GM06990 (cell line): ENCODE measurements at regions not wholly inside any gene's neighbourhood (a gene's known extent, or its start where the extent isn't known, plus 50 kb on each side); places are given as distances from the start of the nearest gene placed in this dataset.

ENCODE experiments used
- DNase-seq: peaks from one replicate; pipeline ENCODE4 v3.0.0-alpha.2; 2011; ENCODE audit not compliant: insufficient read length; ENCODE audit errors: extremely low read depth
- H3K27me3 ChIP-seq: replicated peaks from 2 replicates; pipeline ENCODE4 v1.6.0; 2011; ENCODE audit warnings: low read length; ENCODE audit not compliant: control insufficient read depth, insufficient read depth
- H3K36me3 ChIP-seq: 2 replicates; pipeline ENCODE4 v1.5.1; 2011; ENCODE audit warnings: low read length; ENCODE audit not compliant: control insufficient read depth, insufficient read depth
- H3K4me3 ChIP-seq: replicated peaks from 2 replicates; pipeline ENCODE4 v1.5.1; 2011; ENCODE audit warnings: low read depth, mild to moderate bottlenecking, control low read depth, low read length
- TF ChIP-seq, protein P1 (sequence below): IDR thresholded peaks from 2 replicates; pipeline ENCODE4 v1.5.1; 2011; ENCODE audit warnings: low read length, control low read depth, mild to moderate bottlenecking, inconsistent platforms; ENCODE audit not compliant: insufficient read depth, poor library complexity, severe bottlenecking

DNA sequence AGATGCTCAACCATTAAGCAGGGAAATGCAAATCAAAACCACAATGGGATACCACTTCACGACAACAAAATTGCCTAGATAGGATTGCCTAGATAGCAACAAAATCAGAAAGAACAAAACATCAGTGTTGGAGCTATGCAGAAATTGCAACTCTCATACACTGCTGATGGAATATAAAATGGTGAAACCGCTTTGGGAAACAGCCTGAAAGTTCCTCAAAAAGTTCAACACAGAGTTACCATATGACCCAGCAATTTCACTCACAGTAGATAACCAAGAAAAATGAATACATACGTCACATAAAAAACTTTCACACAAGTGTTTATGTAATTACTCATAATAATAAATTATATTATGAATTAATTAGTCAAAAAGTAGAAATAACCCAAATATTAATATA is 78.3 kb downstream of the MAFB start:
- TF ChIP-seq, protein P1, sequence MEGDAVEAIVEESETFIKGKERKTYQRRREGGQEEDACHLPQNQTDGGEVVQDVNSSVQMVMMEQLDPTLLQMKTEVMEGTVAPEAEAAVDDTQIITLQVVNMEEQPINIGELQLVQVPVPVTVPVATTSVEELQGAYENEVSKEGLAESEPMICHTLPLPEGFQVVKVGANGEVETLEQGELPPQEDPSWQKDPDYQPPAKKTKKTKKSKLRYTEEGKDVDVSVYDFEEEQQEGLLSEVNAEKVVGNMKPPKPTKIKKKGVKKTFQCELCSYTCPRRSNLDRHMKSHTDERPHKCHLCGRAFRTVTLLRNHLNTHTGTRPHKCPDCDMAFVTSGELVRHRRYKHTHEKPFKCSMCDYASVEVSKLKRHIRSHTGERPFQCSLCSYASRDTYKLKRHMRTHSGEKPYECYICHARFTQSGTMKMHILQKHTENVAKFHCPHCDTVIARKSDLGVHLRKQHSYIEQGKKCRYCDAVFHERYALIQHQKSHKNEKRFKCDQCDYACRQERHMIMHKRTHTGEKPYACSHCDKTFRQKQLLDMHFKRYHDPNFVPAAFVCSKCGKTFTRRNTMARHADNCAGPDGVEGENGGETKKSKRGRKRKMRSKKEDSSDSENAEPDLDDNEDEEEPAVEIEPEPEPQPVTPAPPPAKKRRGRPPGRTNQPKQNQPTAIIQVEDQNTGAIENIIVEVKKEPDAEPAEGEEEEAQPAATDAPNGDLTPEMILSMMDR, result no peak
- Histone ChIP-seq H3K27me3 (no peaks in the 10 kb centered on the region), H3K36me3 (no peaks in the 10 kb centered on the region), H3K4me3 (no peak overlapping the region)
- no peak for DNase-seq

DNA sequence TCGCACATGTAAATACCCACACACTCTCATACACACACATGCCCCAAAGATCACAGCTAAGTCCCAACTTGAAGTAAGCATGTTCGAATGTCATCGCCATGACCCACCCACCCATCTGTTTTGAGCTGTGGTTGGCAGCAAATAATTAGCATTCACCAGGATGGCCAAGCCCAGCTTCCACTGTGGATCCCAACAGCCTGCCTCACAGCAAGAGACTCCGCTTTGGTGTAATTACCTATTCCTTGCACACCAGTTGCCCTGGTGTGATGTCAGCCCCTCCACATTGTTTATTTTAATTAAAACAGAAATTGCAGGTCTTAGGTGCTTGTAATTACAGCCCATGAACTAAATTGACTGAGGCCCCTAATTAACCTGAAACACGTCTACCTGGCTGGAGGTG is 81.1 kb downstream of the MAFB start:
- H3K36me3 ChIP-seq, result no peaks in the 10 kb centered on the region
- H3K4me3 ChIP-seq, result no peak overlapping the region
- DNase-seq, result no peak
- TF ChIP-seq, protein P1, result no peak
- no peaks in the 10 kb centered on the region for H3K27me3 ChIP-seq

DNA sequence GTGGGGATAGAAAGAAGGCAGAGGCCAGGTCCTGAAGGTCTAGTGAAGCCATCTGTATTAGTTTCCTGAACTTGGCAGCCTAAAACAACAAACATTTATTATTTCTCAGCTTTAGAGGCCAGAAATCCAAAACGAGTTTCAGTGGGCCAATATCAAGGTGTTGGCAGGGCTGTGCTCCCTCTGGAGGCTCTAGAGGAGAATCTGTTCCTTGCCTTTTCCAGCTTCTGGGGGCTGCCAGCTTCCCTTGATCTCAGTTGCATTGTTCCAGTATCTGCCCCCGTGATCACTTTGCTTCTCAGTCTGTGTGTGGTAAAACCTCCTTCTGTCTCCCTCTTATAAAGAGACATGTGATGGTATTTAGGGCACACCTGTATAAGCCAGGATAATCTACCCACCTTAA is 82.4 kb downstream of the MAFB start:
- no peaks in the 10 kb centered on the region for H3K36me3 ChIP-seq
- H3K4me3 ChIP-seq, result no peak overlapping the region
- TF ChIP-seq, protein P1, result no peak
- DNase-seq, result no peak
- H3K27me3 ChIP-seq, result no peaks in the 10 kb centered on the region

DNA sequence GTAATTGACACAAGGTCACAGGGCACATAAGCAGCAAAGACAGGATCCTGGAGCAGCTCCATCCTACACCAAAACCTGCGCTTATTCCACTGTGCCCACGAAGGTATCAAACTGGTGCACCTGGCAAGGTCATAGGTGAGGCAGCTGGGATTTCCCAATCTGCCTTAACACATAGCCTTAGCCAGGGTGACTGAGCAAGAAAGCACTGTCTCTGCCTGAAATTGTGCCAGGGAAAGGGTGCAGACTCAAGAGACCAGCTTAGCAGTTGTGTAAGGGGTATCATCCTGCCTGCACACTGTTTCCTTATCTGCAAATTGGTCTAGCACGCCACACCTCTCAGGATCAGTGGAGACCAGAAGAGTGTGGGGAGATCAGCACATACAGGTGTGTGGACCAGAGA is 82.8 kb downstream of the MAFB start:
- no peaks in the 10 kb centered on the region for H3K36me3 ChIP-seq
- H3K4me3 ChIP-seq, result no peak overlapping the region
- no peaks in the 10 kb centered on the region for H3K27me3 ChIP-seq
- TF ChIP-seq, protein P1, result no peak
- DNase-seq, result no peak

DNA sequence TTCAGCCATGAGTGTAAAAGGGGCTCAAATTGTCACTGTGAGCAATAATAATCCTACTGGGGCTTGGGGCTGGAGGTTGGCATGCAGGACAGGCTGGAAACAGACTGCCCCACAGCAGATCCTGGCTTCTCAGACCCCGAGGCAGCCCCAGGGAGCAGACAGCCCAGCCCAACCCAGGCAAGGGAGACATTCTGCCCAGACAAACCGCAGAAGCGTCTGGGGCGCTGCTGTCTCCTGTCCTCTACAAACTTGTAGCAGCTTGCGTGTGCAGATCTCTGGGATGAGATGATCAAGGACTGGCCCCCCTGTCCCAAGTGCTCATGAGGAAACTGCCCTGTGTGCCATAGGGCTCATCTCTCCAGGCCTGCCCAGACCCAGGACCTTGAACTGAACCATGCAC is 84.6 kb downstream of the MAFB start:
- Histone ChIP-seq H3K4me3 (no peak overlapping the region), H3K27me3 (no peaks in the 10 kb centered on the region), H3K36me3 (no peaks in the 10 kb centered on the region)
- DNase-seq, result no peak
- TF ChIP-seq, protein P1, result no peak

DNA sequence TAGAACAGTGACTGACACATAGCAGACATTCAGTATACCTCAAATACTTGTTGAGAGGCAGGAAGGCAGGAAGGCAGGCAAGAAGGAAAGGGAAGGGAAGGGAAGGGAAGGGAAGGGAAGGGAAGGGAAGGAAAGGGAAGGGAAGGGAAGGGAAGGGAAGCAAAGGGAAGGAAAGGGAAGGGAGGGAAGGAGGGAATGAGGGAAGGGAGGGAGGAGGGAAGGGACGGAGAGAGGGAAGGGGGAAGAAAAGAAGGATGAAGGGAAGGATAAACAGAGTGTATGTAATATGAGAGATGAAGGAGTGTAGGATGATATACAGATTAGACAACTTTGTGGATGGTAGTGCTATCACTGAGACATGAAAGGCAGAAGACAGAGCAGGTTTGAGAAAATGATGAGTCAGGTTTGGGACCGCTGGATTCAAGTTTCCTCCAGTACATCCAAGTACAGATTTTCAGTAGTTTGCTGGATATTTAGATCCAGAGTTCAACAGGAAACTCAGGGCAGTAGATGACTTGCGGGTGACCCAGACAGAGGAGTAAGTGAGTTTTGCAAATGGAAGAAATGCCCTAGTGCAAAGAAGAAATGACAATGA is 85.9 kb downstream of the MAFB start:
- DNase-seq, result no peak
- Histone ChIP-seq H3K4me3 (no peak overlapping the region), H3K36me3 (no peaks in the 10 kb centered on the region), H3K27me3 (no peaks in the 10 kb centered on the region)
- TF ChIP-seq, protein P1, result no peak
